ENCODE measurements at regions not wholly inside any gene's neighbourhood (a gene's known extent, or its start where the extent isn't known, plus 50 kb on each side); places are given as distances from the start of the nearest gene placed in this dataset.

DNA sequence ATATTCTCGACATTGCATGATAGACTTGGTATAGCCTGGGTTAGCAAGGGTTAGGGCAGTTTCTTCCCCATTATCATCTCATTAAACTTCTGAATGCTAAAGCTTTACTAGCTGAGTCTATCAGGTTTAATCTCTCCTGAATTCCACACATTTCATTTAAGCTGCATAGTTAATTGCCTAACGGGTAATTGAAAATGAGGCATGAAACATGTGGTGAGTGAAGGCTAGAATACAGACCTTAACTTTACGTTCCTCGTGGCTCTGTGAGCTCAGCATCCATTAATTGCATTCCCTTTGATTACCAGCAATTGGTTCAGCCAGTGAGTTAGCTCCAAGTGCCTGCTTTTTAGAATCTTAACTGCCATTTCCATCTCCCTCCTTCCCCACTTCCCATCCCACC lies 126.5 kb upstream of the MEX3C start:
- TF ChIP-seq, protein P1, sequence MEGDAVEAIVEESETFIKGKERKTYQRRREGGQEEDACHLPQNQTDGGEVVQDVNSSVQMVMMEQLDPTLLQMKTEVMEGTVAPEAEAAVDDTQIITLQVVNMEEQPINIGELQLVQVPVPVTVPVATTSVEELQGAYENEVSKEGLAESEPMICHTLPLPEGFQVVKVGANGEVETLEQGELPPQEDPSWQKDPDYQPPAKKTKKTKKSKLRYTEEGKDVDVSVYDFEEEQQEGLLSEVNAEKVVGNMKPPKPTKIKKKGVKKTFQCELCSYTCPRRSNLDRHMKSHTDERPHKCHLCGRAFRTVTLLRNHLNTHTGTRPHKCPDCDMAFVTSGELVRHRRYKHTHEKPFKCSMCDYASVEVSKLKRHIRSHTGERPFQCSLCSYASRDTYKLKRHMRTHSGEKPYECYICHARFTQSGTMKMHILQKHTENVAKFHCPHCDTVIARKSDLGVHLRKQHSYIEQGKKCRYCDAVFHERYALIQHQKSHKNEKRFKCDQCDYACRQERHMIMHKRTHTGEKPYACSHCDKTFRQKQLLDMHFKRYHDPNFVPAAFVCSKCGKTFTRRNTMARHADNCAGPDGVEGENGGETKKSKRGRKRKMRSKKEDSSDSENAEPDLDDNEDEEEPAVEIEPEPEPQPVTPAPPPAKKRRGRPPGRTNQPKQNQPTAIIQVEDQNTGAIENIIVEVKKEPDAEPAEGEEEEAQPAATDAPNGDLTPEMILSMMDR (IDR thresholded peaks at IDR 0.05; ENCODE audit: low read depth, low read length, missing control alignments): no peak
- no peak overlapping the region for H3K4me3 ChIP-seq (ENCODE audit: low read depth, low read length)
- no peak for DNase-seq (ENCODE audit: low read depth)

- TF ChIP-seq, protein P1 (IDR thresholded peaks at IDR 0.05; ENCODE audit: low read depth, low read length, missing control alignments): no peak
- H3K4me3 ChIP-seq (ENCODE audit: low read depth, low read length): no peak overlapping the region
- DNase-seq (ENCODE audit: low read depth): no peak
Measured at GRCh38 chr18:51330148-51330547, 132.7 kb upstream of the MEX3C start.

DNA sequence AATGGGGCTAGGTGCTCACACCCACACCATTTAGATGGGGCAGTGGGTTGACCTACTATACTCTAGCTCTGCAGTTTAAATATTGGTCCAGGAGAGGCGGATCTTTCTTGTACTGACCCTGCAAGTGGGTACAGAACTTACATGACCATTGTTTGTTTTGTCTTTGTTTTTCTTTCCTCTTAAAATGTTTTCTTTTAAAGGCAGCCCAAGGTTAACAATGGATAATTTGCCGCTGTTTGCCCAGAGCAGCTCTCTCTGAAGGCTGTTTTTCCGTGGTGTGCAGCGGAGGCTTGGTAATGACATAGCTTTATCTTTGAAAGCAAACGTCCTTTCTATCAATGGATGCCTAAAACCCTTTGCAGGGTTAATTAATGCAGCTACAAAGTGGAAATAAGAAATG lies 133.3 kb upstream of the MEX3C start:
- TF ChIP-seq, protein P1 (IDR thresholded peaks at IDR 0.05; ENCODE audit: low read depth, low read length, missing control alignments): no peak

GRCh38 chr18:51337406-51337805 lies 139.9 kb upstream of the MEX3C start:
- H3K4me3 ChIP-seq (ENCODE audit: low read depth, low read length): no peak overlapping the region
- DNase-seq (ENCODE audit: low read depth): no peak
- TF ChIP-seq, protein P1 (IDR thresholded peaks at IDR 0.05; ENCODE audit: low read depth, low read length, missing control alignments): no peak

More for the DNA sequence above, 133.3 kb upstream of the MEX3C start:
- no peak for DNase-seq (ENCODE audit: low read depth)
- no peak overlapping the region for H3K4me3 ChIP-seq (ENCODE audit: low read depth, low read length)

DNA sequence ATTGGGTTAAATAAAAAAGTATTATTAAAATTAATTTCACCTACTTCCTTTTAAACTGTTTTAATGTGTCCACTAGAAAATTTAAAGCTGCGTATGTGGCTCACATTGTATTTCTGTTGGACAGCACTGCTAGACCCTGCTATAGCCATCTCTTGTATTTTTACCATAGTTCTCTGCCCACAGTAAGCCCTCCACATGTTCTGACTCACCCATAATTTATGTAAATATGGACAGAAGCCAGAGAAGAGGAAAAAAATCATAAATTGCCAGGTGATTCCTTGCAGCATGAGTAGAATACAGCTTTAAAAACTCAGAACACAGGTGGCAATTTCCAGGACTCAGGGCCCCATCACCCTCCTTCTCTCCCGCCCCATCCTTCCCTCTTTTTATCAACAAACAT lies 142.4 kb upstream of the MEX3C start:
- no peak for DNase-seq (ENCODE audit: low read depth)

DNA sequence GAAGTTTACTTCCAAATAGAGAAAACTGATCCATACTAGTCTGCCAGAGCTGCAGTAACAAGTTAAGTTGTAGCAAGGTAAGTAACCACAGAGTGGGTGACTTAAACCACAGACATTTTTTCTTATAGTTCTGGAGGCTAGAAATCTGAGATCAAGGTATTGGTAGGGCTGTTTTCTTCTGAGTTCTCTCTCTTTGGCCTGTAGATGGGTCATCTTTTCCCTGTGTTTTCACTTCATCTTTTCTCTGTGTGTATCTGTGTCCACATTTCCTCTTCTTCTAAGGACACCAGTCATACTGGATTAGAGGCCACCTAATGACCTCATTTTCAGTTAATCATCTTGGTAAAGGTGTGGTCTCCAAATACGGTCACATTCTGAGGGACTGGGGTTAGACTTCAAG lies 142.9 kb upstream of the MEX3C start:
- no peak for DNase-seq (ENCODE audit: low read depth)
- TF ChIP-seq, protein P1 (IDR thresholded peaks at IDR 0.05; ENCODE audit: low read depth, low read length, missing control alignments): no peak
- H3K4me3 ChIP-seq (ENCODE audit: low read depth, low read length): no peak overlapping the region

More for the DNA sequence above, 142.4 kb upstream of the MEX3C start:
- TF ChIP-seq, protein P1 (IDR thresholded peaks at IDR 0.05; ENCODE audit: low read depth, low read length, missing control alignments): no peak
- no peak overlapping the region for H3K4me3 ChIP-seq (ENCODE audit: low read depth, low read length)

GRCh38 chr18:51342815-51343214 lies 145.3 kb upstream of the MEX3C start:
- H3K4me3 ChIP-seq (ENCODE audit: low read depth, low read length): no peak overlapping the region
- TF ChIP-seq, protein P1 (IDR thresholded peaks at IDR 0.05; ENCODE audit: low read depth, low read length, missing control alignments): no peak
- no peak for DNase-seq (ENCODE audit: low read depth)

All from GM12864 (cell line).